GM18508 (cell line): ENCODE measurements at regions not wholly inside any gene's neighbourhood (a gene's known extent, or its start where the extent isn't known, plus 50 kb on each side); places are given as distances from the start of the nearest gene placed in this dataset.
"Not testable (repeated sequence)": the region's sequence is repeated elsewhere in the genome, so short reads cannot be mapped to it uniquely, and the experiment has no call there.

ENCODE experiments used
- ATAC-seq: cut with Tn5 transposase; IDR thresholded peaks from one replicate; pipeline ENCODE4 v1.9.1; 2021; ENCODE audit warnings: moderate number of reproducible peaks; ENCODE audit not compliant: insufficient read depth, unreplicated experiment

DNA sequence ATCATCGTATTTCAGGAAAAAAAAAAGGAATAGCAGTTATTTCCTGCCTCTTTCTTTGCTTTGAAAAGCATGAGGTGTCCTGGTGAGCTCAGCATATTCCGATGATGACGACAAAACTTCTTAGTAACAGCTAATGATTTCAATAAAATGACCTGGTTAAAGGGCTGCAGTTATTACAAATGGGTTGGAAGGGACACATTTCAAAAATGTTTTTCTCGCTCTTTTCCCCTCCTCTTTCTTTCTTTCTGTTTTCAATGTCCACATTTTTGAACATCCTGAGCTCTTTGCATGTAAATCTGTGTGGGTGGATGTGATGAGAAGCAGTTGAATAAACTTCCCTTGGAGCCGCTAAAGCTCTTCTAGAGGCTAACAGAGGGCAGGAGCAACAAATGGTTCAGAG lies 186.8 kb upstream of the SLC27A6 start:
- no peak for ATAC-seq

- no peak for ATAC-seq
These were observed 182.8 kb upstream of the SLC27A6 start for GRCh38 chr5:128782446-128782845.

GRCh38 chr5:128784726-128785125 lies 180.6 kb upstream of the SLC27A6 start:
- ATAC-seq, result no peak

DNA sequence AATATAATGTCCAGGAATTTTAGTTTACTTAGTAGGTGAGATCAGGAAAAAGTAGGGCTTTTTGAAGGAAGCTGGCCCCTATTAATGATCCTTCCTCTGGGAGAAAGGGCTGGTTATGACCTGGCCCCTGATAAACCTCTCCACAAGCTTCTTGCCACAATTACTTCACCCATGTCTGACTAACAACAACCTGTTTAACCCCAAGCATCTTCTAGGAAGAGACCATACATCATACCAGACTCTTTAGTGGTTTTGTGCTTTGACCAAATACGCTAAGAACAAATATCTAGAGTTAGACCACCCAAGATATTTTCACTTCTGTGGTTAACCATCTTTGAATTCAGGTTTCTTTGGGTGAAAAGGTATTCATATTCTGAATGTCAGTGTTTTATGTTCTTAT lies 174.0 kb upstream of the SLC27A6 start:
- ATAC-seq, result no peak

- no peak for ATAC-seq
These were observed 168.8 kb upstream of the SLC27A6 start for GRCh38 chr5:128796506-128796905.

DNA sequence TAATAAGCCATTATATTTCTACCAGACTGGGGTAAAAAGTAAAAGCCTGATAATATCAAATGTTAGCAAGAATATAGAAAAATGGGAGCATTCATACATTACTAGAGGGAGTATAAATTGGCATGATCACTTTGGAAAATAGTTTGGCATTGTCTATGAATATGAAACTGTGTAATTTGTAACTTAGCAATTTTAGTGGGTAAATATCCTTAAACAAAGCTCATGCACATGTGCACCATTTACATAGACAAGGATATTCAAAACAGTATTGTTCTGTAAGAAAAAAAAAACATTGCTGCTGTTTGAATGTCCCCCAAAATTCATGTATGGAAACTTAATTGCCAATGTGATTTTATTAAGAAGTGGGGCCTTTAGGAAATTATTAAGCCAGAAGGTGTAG lies 166.4 kb upstream of the SLC27A6 start:
- no peak for ATAC-seq

GRCh38 chr5:128799945-128800344 lies 165.3 kb upstream of the SLC27A6 start:
- no peak for ATAC-seq

DNA sequence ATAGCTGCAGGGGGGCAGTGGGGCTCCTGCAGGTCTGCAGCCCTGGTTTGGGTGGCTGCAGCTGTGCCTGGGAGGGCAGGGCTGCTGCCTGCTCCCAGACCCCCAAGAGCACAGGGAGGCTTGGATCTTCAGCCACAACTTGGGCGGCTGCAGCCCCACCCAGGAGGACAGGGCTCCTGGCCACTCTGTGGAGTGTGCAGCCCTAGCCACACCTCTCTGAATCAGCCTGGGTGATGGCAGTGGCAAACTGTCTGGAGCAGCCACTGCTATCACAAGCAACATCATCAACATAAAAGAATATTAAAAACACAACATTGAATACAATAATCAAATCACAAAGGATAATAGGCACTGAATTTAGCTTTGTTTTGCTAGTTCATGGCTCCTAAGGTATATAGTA lies 164.9 kb upstream of the SLC27A6 start:
- ATAC-seq, result no peak

GRCh38 chr5:128813317-128814070 lies 151.8 kb upstream of the SLC27A6 start:
- no peak for ATAC-seq

GRCh38 chr5:128815201-128815600 lies 150.1 kb upstream of the SLC27A6 start:
- no peak for ATAC-seq

- no peak for ATAC-seq
These were observed 139.5 kb upstream of the SLC27A6 start for GRCh38 chr5:128825826-128826225.

GRCh38 chr5:128826275-128826674 lies 139.0 kb upstream of the SLC27A6 start:
- no peak for ATAC-seq

DNA sequence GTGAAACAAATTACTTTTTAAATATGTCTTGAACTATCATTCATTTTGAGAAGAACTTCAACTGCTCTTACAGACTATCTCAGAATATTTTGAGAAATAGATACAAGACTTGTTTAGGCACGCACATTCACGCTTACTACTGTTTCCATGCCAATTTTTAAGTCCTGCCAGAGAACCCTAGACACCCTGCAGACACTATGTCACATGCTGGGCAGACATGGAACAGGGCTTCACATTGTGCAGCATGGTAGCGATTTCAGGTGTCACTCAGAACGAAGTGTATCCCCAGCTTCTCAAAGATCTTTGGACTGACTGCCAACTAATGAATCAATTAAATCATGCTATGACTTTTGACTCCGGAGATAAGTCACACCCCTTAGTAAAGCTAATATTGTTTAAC lies 128.7 kb upstream of the SLC27A6 start:
- ATAC-seq, result no peak

DNA sequence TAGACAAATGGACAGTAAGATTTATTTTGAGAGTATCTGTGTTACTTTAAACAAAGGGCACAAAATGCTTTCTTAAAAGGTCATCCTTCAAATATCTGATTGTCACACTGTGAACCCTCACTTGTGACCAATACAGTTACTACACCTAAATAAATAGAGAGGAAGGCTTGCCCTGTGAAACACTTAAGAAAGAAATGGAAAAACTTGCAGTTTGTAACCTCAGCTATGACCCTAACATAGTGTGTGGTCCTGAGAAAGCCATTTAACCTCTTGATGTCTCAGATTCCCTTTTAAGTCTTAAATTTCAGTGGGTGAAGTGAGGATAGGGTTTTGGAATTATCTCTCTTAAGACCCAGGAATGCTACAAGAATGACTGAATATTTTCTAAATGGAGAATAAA lies 126.7 kb upstream of the SLC27A6 start:
- no peak for ATAC-seq

GRCh38 chr5:128842241-128842640 lies 123.0 kb upstream of the SLC27A6 start:
- no peak for ATAC-seq

DNA sequence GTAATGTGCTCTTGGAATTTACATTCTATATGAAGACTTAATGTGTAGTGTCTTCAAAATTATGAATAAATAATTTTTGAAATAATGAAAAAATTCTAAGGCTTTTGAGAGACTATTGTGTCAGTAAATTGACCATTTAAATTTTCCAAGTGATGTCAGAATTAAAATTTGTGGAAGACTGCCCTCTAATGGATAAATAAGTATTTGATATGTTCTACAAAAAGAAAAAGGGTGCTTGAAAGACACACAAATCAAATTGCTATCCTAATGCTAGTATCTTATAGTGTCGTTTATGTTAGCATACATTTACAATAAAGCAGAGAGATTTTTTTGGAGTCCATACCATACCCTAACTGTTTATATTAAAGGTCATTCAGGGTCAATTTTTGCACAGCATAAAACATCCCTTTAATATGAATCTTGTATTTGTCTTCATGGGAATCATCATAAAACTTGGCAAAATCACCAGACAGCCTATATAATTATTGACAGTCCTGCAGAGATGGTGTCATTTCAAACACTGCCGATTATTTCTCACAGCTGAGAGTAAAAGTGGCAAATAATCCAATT lies 120.8 kb upstream of the SLC27A6 start:
- ATAC-seq, result no peak

- ATAC-seq, result no peak
These were observed 115.2 kb upstream of the SLC27A6 start for GRCh38 chr5:128850049-128850448.

DNA sequence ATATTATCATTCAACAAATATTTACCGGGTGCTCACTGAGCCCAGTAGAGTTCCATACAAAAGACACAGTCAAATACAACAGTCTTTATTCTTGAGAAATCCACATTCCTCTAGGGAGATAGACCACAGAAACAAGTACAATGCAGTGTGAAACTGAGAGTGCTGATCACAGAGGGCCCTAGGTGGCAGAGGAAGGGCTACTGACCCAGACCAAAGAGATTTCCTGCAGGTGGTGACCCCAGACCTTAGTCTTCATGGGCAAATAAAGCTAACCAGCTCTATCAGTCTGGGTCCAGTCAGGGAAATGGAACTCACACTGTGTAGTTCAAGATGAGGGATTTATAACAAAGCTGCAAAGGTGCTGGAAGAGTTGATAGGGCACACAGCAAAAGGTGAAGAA lies 110.4 kb upstream of the SLC27A6 start:
- ATAC-seq, result no peak

DNA sequence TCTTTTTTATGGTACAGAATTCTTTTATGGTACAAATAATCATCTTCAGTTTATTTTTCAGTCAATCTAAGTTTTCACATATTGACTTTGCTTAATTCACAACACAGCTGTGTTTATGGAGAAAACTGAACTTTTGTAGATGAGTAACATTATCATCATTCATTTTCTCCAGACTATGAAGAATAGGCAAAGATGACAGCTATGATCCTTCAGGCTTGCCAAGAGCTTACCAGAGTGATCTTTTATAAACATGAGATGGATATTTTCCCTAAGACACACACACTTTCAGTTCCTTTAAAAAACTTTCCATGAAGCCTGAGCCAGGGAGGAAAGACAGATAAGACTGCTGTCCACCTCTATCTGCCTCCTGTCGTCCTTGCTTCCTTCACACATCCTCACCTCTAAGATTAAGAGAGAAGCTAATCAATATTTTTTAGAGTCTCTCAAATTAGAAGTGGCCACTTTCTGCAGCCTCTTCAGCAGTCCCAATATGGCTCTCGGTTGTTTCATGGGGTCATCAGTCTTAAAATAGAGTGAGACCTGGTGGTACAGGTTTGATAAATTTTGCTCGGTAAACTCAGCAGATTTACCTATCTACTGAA lies 108.1 kb upstream of the SLC27A6 start:
- no peak for ATAC-seq

- ATAC-seq, result no peak
These were observed 106.3 kb upstream of the SLC27A6 start for GRCh38 chr5:128858995-128859394.

- not testable (repeated sequence) for ATAC-seq
These were observed 104.1 kb upstream of the SLC27A6 start for GRCh38 chr5:128861155-128861554.

DNA sequence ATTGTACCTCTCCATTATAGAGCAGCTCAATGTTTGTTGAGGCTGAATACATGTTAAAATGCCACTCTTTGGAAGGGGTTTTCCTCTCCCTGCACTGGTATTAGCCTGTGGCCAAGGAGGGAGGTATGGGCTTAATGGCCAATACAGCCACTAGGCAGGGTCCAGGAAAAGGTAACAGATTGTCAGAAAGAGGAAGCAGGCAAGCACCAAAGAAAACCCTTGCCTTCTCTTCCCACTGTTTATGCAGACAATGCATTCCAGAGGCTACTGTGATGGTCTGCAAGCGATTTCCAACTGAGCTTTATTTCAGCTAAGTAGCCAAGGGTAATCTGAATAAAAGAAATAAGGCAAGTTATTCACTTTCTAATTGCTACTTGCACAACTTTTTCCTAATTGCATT lies 95.3 kb upstream of the SLC27A6 start:
- no peak for ATAC-seq
